ENCODE measurements at regions not wholly inside any gene's neighbourhood (a gene's known extent, or its start where the extent isn't known, plus 50 kb on each side); places are given as distances from the start of the nearest gene placed in this dataset.

DNA sequence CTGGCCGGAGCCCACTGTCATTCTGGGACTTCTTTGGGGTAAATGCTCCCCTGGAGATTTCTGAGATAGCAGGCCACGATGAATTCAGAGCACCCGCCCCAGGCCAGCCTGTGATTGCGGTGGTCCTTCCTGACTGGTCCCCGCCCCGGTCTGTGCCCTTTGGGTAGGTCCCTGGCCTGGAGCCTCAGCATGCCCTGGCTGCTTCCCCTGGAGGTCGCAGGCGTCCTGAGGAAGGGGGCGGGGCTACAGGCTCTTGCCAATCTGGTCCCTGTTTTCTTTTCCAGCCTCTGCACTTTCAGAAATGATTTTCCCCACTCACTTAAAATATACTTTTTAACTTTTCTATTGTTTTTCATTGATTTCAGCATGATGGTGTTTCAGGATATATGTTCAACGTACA, 250.2 kb upstream of the ATP10A start:
- no peaks in the 10 kb centered on the region for H3K27me3 Mint-ChIP-seq (ENCODE audit: insufficient read depth, unreplicated experiment)
- peaks cover 6% of the 10 kb centered on the region; the same call in 1 of the 2 replicates for H3K9me3 ChIP-seq
- no peaks in the 10 kb centered on the region for H3K36me3 ChIP-seq (ENCODE audit: control insufficient read depth, insufficient read depth, low read length)
- POLR2A ChIA-PET = no interaction called here
- H3K4me1 ChIP-seq = no peaks in the 10 kb centered on the region
- H3K27ac Mint-ChIP-seq (ENCODE audit: unreplicated experiment) = no peak overlapping the region
- no TSS peak for BruUV-seq (replicated peaks)
- H3K36me3 Mint-ChIP-seq (ENCODE audit: insufficient read depth, unreplicated experiment) = no peaks in the 10 kb centered on the region
- intact Hi-C loops (cut with micrococcal nuclease; ENCODE audit: unreplicated experiment) = no loop called here
- H3K9me3 Mint-ChIP-seq (ENCODE audit: unreplicated experiment) = no peaks in the 10 kb centered on the region
- no peak overlapping the region for H3K4me3 ChIP-seq (ENCODE audit: low read depth, low read length)
- no peaks in the 10 kb centered on the region for H3K4me1 Mint-ChIP-seq (ENCODE audit: low read depth, unreplicated experiment)
- CTCF ChIA-PET = no interaction called here
- H3K4me3 Mint-ChIP-seq (ENCODE audit: unreplicated experiment) = no peak overlapping the region
- no peak for DNase-seq
- TF ChIP-seq, protein P1, sequence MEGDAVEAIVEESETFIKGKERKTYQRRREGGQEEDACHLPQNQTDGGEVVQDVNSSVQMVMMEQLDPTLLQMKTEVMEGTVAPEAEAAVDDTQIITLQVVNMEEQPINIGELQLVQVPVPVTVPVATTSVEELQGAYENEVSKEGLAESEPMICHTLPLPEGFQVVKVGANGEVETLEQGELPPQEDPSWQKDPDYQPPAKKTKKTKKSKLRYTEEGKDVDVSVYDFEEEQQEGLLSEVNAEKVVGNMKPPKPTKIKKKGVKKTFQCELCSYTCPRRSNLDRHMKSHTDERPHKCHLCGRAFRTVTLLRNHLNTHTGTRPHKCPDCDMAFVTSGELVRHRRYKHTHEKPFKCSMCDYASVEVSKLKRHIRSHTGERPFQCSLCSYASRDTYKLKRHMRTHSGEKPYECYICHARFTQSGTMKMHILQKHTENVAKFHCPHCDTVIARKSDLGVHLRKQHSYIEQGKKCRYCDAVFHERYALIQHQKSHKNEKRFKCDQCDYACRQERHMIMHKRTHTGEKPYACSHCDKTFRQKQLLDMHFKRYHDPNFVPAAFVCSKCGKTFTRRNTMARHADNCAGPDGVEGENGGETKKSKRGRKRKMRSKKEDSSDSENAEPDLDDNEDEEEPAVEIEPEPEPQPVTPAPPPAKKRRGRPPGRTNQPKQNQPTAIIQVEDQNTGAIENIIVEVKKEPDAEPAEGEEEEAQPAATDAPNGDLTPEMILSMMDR (IDR thresholded peaks at IDR 0.05; ENCODE audit: insufficient read depth in 1 of 2, low read depth in 1 of 2, low read length in 1 of 2, severe bottlenecking in 1 of 2, unreplicated experiment in 1 of 2) = no peak
- H3K27me3 ChIP-seq (replicated peaks; ENCODE audit: control insufficient read depth, insufficient read depth, low read length) = no peaks in the 10 kb centered on the region

DNA sequence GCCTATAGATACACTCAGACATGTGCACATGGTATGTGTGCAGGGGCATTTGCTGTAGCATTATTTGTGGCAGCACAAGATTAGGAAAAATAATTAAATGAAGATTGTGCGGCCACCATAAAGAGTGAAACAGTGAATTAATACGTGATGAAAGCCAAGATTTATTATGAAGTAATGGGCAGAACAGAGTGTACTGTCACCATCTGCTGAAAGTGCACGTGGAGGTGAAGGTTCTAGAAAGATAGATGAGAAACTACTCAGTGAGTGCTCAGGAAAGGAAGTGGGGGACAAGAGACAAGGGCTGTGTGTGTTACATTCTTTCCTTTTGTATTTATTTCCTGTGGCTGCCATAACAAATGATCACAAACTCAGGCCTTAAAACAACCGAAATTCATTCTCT, 246.1 kb upstream of the ATP10A start:
- no TSS peak for BruUV-seq (replicated peaks)
- intact Hi-C loops (cut with micrococcal nuclease; ENCODE audit: unreplicated experiment) = no loop called here
- Histone ChIP-seq H3K9me3 (peaks cover 11% of the 10 kb centered on the region; the same call in 1 of the 2 replicates), H3K4me3 (ENCODE audit: low read depth, low read length) (no peak overlapping the region), H3K4me1 (no peaks in the 10 kb centered on the region), H3K27me3 (replicated peaks; ENCODE audit: control insufficient read depth, insufficient read depth, low read length) (no peaks in the 10 kb centered on the region), H3K36me3 (ENCODE audit: control insufficient read depth, insufficient read depth, low read length) (no peaks in the 10 kb centered on the region)
- H3K4me3 Mint-ChIP-seq (ENCODE audit: unreplicated experiment) = no peak overlapping the region
- H3K9me3 Mint-ChIP-seq (ENCODE audit: unreplicated experiment) = no peaks in the 10 kb centered on the region
- CTCF ChIA-PET = no interaction called here
- H3K36me3 Mint-ChIP-seq (ENCODE audit: insufficient read depth, unreplicated experiment) = no peaks in the 10 kb centered on the region
- H3K27ac Mint-ChIP-seq (ENCODE audit: unreplicated experiment) = no peak overlapping the region
- TF ChIP-seq, protein P1 (IDR thresholded peaks at IDR 0.05; ENCODE audit: insufficient read depth in 1 of 2, low read depth in 1 of 2, low read length in 1 of 2, severe bottlenecking in 1 of 2, unreplicated experiment in 1 of 2) = no peak
- POLR2A ChIA-PET = no interaction called here
- no peaks in the 10 kb centered on the region for H3K27me3 Mint-ChIP-seq (ENCODE audit: insufficient read depth, unreplicated experiment)
- no peaks in the 10 kb centered on the region for H3K4me1 Mint-ChIP-seq (ENCODE audit: low read depth, unreplicated experiment)
- no peak for DNase-seq

DNA sequence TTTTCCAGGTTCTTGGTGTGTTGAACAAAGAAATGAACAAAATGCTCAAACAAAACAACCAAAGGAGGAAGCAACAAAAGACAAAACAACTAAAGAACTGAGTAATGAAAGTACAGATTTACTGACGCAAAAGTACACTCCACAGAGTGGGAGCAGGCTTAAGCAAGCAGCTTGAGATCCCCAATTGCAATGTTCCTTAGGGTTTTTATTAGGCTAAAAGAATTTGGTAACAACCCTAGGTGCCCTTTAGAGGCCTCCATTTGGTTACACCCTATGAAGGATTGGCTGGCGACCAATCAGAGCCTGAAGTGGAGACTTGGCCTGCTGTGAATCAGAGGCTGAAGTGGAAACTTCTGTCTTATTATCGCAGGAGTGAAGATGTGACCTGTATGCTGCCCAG, 243.4 kb upstream of the ATP10A start:
- H3K36me3 ChIP-seq (ENCODE audit: control insufficient read depth, insufficient read depth, low read length) = no peaks in the 10 kb centered on the region
- no TSS peak for BruUV-seq (replicated peaks)
- intact Hi-C loops (cut with micrococcal nuclease; ENCODE audit: unreplicated experiment) = no loop called here
- TF ChIP-seq, protein P1 (IDR thresholded peaks at IDR 0.05; ENCODE audit: insufficient read depth in 1 of 2, low read depth in 1 of 2, low read length in 1 of 2, severe bottlenecking in 1 of 2, unreplicated experiment in 1 of 2) = no peak
- H3K4me1 ChIP-seq = no peaks in the 10 kb centered on the region
- Mint-ChIP-seq H3K27ac (ENCODE audit: unreplicated experiment) (no peak overlapping the region), H3K4me3 (ENCODE audit: unreplicated experiment) (no peak overlapping the region), H3K36me3 (ENCODE audit: insufficient read depth, unreplicated experiment) (no peaks in the 10 kb centered on the region), H3K9me3 (ENCODE audit: unreplicated experiment) (no peaks in the 10 kb centered on the region), H3K4me1 (ENCODE audit: low read depth, unreplicated experiment) (no peaks in the 10 kb centered on the region), H3K27me3 (ENCODE audit: insufficient read depth, unreplicated experiment) (no peaks in the 10 kb centered on the region)
- no peaks in the 10 kb centered on the region for H3K27me3 ChIP-seq (replicated peaks; ENCODE audit: control insufficient read depth, insufficient read depth, low read length)
- H3K9me3 ChIP-seq = peaks cover 4% of the 10 kb centered on the region; the same call in 1 of the 2 replicates
- no peak overlapping the region for H3K4me3 ChIP-seq (ENCODE audit: low read depth, low read length)
- no peak for DNase-seq
- POLR2A ChIA-PET = no interaction called here
- CTCF ChIA-PET = no interaction called here

All from Caco-2 (cell line).